Natural killer cell (primary cell): ENCODE measurements at regions not wholly inside any gene's neighbourhood (a gene's known extent, or its start where the extent isn't known, plus 50 kb on each side); places are given as distances from the start of the nearest gene placed in this dataset.

ENCODE experiments used
- ATAC-seq, 3 donors: fragments of 150-1000 bp in 2 of 3; fragments of 200-7000 bp in 1 of 3; cut with Tn5 transposase; 1 replicate in 1 of 3; 2 replicates in 2 of 3; pipeline ENCODE4 v1.10.0; 2021; ENCODE audit warnings: mild to moderate bottlenecking in 2 of 3, moderate library complexity in 2 of 3
- DNase-seq, 2 donors: peaks; one replicate each; pipeline versions ENCODE4 v3.0.0 to v3.0.0-alpha.2; 2013 to 2021; ENCODE audit warnings: mixed read lengths in 1 of 2
- H3K27ac ChIP-seq: one replicate; pipeline ENCODE4 v1.5.1; 2013; ENCODE audit warnings: mild to moderate bottlenecking, low read length
- H3K27me3 ChIP-seq: one replicate; pipeline ENCODE4 v1.6.1; 2013; ENCODE audit warnings: low read length; ENCODE audit not compliant: control insufficient read depth, insufficient read depth
- H3K36me3 ChIP-seq: one replicate; pipeline ENCODE4 v1.6.1; 2013; ENCODE audit warnings: low read length; ENCODE audit not compliant: control insufficient read depth, insufficient read depth
- H3K4me1 ChIP-seq: one replicate; pipeline ENCODE4 v1.6.1; 2013; ENCODE audit warnings: low read length; ENCODE audit not compliant: control insufficient read depth, insufficient read depth
- H3K4me3 ChIP-seq: one replicate; pipeline ENCODE4 v1.5.1; 2013; ENCODE audit warnings: low read length
- H3K9me3 ChIP-seq: one replicate; pipeline ENCODE4 v1.6.1; 2013; ENCODE audit warnings: low read length; ENCODE audit not compliant: control insufficient read depth, insufficient read depth
- H3K27ac Mint-ChIP-seq, 2 donors: one replicate each; pipeline ENCODE4 v1.8.0; 2022; ENCODE audit warnings: mild to moderate bottlenecking in 2 of 2, mixed read lengths in 2 of 2, moderate library complexity in 1 of 2
- H3K27me3 Mint-ChIP-seq, 2 donors: one replicate each; pipeline ENCODE4 v1.8.0; 2022; ENCODE audit warnings: low read depth in 2 of 2, mixed read lengths in 2 of 2
- H3K36me3 Mint-ChIP-seq: one replicate; pipeline ENCODE4 v1.8.0; 2022; ENCODE audit warnings: mixed read lengths
- H3K4me1 Mint-ChIP-seq, 2 donors: one replicate each; pipeline ENCODE4 v1.8.0; 2022; ENCODE audit warnings: mixed read lengths in 2 of 2
- H3K4me3 Mint-ChIP-seq: one replicate; pipeline ENCODE4 v1.8.0; 2022; ENCODE audit warnings: mild to moderate bottlenecking, moderate library complexity, mixed read lengths
- H3K9me3 Mint-ChIP-seq, 2 donors: one replicate each; pipeline ENCODE4 v1.8.0; 2022; ENCODE audit warnings: mixed read lengths in 2 of 2
- CTCF ChIP-seq: fragments of 200-600 bp; IDR thresholded peaks from one replicate; pipeline ENCODE4 v1.8.0; 2022; ENCODE audit warnings: antibody characterized with exemption
- WGBS: methylation state at CpG from one replicate; pipeline ENCODE4 v1.1.7; 2013; ENCODE audit warnings: missing lambda C conversion rate; ENCODE audit not compliant: insufficient coverage; 5-methylcytosine and 5-hydroxymethylcytosine counted together
- intact Hi-C: fragments of 100-400 bp; cut with micrococcal nuclease; formaldehyde crosslinking; loops from one replicate; pipeline ENCODE4 v1.14.2; 2022

- Histone ChIP-seq H3K27ac (no peak overlapping the region), H3K9me3 (no peaks in the 10 kb centered on the region), H3K27me3 (no peaks in the 10 kb centered on the region), H3K4me3 (no peak overlapping the region), H3K4me1 (no peaks in the 10 kb centered on the region), H3K36me3 (no peaks in the 10 kb centered on the region)
- Mint-ChIP-seq H3K4me3 (no peak overlapping the region), H3K4me1 (no peaks in the 10 kb centered on the region), H3K9me3 (peaks cover 0 to 4% of the 10 kb centered on the region in 2 donors), H3K27ac (no peak overlapping the region), H3K36me3 (no peaks in the 10 kb centered on the region), H3K27me3 (peaks cover 0 to 3% of the 10 kb centered on the region in 2 donors)
- WGBS = 88% methylated on average over 10 of the region's 10 CpGs
- DNase-seq (no peak), ATAC-seq (no peak)
- no peak for TF ChIP-seq CTCF
- intact Hi-C loops = no loop called here
Measured at GRCh38 chr7:4449263-4449662, 232.8 kb upstream of the FOXK1 start.

GRCh38 chr7:4450483-4450882 is 231.6 kb upstream of the FOXK1 start:
- H3K4me1 ChIP-seq = no peaks in the 10 kb centered on the region
- peaks cover 0 to 3% of the 10 kb centered on the region in 2 donors for H3K27me3 Mint-ChIP-seq
- TF ChIP-seq CTCF = no peak
- no peak for DNase-seq
- H3K4me1 Mint-ChIP-seq = no peaks in the 10 kb centered on the region
- intact Hi-C loops = no loop called here
- no peaks in the 10 kb centered on the region for H3K36me3 ChIP-seq
- no peak overlapping the region for H3K27ac Mint-ChIP-seq
- no peaks in the 10 kb centered on the region for H3K36me3 Mint-ChIP-seq
- no peak overlapping the region for H3K27ac ChIP-seq
- no peaks in the 10 kb centered on the region for H3K9me3 Mint-ChIP-seq
- H3K4me3 ChIP-seq = no peak overlapping the region
- no peak overlapping the region for H3K4me3 Mint-ChIP-seq
- WGBS = 100% methylated on average over 2 of the region's 2 CpGs
- no peaks in the 10 kb centered on the region for H3K9me3 ChIP-seq
- H3K27me3 ChIP-seq = no peaks in the 10 kb centered on the region
- ATAC-seq = no peak

GRCh38 chr7:4460597-4460996 is 221.5 kb upstream of the FOXK1 start:
- Mint-ChIP-seq H3K9me3 (no peaks in the 10 kb centered on the region), H3K27me3 (peaks cover 3 to 13% of the 10 kb centered on the region in 2 donors), H3K36me3 (no peaks in the 10 kb centered on the region), H3K4me3 (no peak overlapping the region), H3K27ac (no peak overlapping the region), H3K4me1 (peaks cover 0 to 4% of the 10 kb centered on the region in 2 donors)
- Histone ChIP-seq H3K4me1 (no peaks in the 10 kb centered on the region), H3K9me3 (no peaks in the 10 kb centered on the region), H3K36me3 (no peaks in the 10 kb centered on the region), H3K27me3 (no peaks in the 10 kb centered on the region), H3K27ac (no peak overlapping the region), H3K4me3 (no peak overlapping the region)
- DNase-seq = no peak
- intact Hi-C loops = no loop called here
- 94% methylated on average over 2 of the region's 2 CpGs for WGBS
- ATAC-seq = no peak
- no peak for TF ChIP-seq CTCF

- TF ChIP-seq CTCF = no peak
- ATAC-seq (no peak), DNase-seq (no peak)
- no peaks in the 10 kb centered on the region for H3K36me3 Mint-ChIP-seq
- WGBS = 43% methylated on average over 7 of the region's 8 CpGs
- H3K9me3 Mint-ChIP-seq = no peaks in the 10 kb centered on the region
- H3K27ac ChIP-seq = no peak overlapping the region
- H3K4me3 ChIP-seq = no peak overlapping the region
- peaks cover 0 to 4% of the 10 kb centered on the region in 2 donors for H3K4me1 Mint-ChIP-seq
- H3K27me3 Mint-ChIP-seq = peaks cover 4 to 17% of the 10 kb centered on the region in 2 donors
- H3K27ac Mint-ChIP-seq = no peak overlapping the region
- no peaks in the 10 kb centered on the region for H3K9me3 ChIP-seq
- intact Hi-C loops = no loop called here
- H3K4me1 ChIP-seq = no peaks in the 10 kb centered on the region
- H3K4me3 Mint-ChIP-seq = no peak overlapping the region
- H3K27me3 ChIP-seq = no peaks in the 10 kb centered on the region
- no peaks in the 10 kb centered on the region for H3K36me3 ChIP-seq
Measured at GRCh38 chr7:4461531-4461930, 220.6 kb upstream of the FOXK1 start.
